SH-SY5Y (cell line): ENCODE measurements at regions not wholly inside any gene's neighbourhood (a gene's known extent, or its start where the extent isn't known, plus 50 kb on each side); places are given as distances from the start of the nearest gene placed in this dataset.

Experiments used
- GATA2 ChIP-seq: IDR thresholded peaks from 2 replicates; pipeline ENCODE4 v1.6.1; 2011; ENCODE audit warnings: mild to moderate bottlenecking, low read depth, low read length
- GATA3 ChIP-seq: IDR thresholded peaks from 2 replicates; pipeline ENCODE4 v1.6.1; 2011; ENCODE audit warnings: low read depth, mild to moderate bottlenecking, low read length, moderate library complexity

DNA sequence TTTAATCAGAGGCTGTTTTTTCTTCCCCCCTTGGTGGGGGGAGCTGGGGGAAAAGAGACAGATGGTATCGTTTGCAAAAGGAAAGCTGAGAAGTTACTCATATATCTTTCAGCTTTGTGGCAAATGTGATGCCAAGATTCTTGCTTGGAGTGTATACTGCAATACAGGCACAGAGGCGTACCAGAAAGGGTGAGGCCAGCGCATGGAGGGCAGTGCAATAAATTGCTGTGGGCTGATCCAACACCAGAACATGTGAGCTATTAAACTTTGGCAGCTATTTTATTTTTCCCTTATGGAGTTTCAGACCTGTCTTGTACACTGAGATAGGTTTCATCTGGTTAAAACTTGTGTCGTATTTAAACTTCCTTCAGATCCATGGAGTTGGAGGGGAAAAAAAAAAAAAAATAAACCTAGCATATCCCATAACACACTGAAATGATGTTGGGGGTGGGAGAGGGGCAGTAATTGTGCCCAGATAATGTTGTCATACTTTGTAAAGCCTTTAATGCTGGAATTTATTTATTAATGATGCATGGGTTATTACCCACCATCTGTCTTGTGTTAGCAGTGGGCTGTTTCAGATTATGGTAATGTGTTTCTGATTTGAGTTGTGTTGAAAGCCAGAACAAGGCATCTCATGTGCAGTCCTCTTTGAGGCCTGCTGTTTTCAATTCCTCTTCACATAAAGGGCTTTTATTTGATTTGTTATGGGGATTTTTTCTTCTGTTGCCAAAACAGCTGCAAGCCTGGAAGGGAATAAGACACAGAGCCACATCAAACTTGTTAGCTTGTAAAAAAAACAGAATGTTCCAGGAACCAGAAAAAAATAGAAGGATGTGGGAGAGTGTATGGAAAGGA is 891.3 kb downstream of the TLE1 start:
- TF ChIP-seq GATA2 = peak; percentile 9; the same call in 1 of the 2 replicates
- no peak for TF ChIP-seq GATA3

DNA sequence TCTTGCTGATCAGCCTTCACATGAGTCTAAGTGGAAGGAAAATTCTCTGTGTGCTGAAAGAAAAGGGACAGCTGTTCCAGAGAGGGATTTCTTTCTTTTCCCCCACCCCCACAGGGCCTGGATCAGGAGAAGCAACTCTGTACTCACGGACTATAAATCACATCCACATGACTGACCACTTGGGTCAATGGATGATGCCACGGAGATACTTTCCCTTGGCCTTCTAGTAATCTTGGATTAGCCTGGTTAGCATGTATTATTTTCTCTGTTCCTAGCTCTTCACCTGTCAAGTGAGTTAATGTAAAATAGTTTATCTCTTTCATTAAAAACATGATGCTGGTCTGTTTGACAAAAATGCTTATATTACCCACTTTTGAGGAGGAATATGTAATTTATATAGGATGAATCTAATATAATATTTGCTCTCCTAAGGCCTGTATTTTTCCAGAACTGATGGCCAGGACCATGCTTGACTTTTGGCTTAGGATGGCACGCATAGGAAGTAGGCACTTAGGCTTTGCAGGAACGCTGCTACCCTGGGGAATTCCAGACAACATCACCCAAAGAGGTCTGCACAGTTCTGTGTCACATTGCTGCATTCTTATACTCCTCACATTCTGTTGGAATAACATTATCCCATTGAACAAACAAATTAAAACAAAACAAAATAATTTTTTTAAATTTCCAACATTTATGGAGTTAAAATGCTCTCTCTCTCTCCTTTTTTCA is 892.1 kb downstream of the TLE1 start:
- TF ChIP-seq GATA3 = no peak
- no peak for TF ChIP-seq GATA2

DNA sequence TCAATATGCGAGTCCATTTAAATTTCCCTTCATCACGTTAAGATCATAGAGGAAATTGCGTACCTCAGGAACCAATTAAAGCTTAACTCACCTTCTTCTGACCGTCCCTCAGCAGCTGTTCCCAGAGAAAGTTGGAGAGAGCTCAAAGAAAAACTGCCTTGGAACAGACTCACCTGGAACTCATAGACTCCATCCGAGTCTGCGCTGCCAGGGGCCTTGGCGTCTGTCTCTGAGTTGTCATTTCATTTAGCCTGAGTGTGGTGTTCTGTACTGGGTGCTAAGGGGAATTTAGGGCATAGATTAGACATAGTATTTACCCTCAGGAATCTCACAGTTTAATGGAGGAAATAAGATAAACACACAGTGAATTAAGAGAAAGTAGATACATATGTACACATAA is 892.7 kb downstream of the TLE1 start:
- TF ChIP-seq GATA3 = no peak
- TF ChIP-seq GATA2 = no peak

DNA sequence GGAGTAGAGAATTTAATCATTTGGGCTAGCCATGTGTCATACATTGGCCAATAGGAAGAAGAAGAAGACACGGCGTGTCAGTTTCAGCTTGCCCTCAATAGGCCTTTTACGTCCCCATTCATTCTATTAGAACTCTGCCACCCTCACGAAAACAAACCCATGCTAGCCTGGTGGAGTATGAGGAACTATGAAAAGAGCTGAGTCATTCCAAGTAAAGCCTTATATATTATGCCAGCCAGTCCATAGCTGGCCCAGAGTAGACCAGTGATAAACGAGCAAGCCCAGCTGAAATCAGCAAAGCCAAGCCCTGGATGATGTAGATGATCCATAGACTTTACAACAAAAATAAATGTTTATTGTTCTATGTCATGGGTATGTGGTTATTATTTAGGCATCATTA is 895.1 kb downstream of the TLE1 start:
- no peak for TF ChIP-seq GATA3
- TF ChIP-seq GATA2 = no peak

DNA sequence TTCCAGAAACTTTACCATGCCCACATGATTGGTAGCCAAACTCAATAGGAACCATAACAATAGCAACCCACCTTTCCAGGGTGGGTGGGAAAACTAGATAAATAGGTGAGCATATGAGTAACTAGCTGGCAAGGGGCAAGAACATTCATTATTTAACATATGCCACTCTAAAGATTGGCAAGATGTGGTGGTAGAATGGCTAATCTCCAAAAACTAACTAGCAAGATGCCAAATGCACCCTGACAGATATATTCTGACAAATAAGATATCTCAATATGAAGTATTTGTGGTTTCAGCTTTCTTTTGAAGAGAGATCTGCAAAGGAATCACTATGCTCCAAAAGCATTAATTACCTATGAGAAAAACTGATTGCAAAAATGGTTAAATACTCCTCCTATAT is 895.6 kb downstream of the TLE1 start:
- TF ChIP-seq GATA2 (no peak), GATA3 (no peak)

DNA sequence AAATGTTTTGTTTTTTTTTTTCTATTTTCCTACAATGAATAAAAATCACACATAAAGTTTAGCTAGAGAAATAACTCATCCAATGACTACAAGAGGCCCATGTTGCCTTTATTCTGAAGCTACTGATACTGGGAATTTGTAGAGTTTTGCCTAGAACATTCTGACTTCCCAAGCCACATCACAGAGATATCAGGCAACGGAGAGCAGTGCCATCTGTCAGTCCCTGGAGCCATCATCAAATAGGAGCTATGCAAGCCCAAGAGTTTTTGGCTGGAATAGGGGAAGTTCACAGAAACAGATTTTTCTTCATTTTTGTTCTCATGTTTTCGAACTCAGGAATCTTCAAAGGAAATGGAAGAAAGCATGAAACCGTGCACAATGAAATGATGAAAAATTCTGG is 896.6 kb downstream of the TLE1 start:
- no peak for TF ChIP-seq GATA3
- no peak for TF ChIP-seq GATA2

DNA sequence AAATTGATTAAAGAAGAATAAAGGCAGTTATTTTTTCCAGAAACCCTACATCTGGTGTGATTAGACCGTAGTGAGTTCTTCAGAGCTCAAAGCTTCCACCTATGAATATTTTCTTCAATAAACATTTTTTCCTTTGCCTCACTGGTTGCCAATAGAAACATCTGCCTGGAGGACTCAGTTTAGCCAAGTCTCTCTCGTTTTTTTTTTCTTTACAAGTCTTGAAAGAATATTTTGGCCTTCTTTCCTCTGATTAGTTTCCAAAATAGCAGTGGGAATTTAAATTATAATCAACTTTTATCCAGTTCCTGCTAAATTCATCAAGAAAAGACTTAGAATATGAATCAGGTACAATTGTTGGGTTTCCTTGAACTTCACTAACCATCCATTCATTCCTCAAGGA is 897.5 kb downstream of the TLE1 start:
- no peak for TF ChIP-seq GATA2
- no peak for TF ChIP-seq GATA3

DNA sequence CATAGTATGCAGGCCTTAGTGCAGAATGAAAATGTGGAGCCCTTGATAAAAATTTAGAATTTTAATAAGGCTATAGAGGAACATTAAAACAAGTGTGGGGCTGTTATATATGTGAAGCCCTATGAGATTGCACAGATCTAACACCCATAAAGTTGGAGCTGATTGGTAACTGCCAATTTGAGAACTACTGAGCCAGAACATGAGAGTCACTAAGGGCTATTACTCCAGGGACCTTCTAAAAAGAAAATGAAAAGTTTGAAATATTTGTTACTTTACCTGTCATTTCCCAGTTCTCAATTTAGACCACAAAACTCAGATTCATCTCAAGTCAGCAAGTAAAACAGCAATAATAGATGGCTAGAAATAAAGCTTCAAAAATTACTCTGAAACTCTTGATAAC is 898.6 kb downstream of the TLE1 start:
- TF ChIP-seq GATA3 (no peak), GATA2 (no peak)

DNA sequence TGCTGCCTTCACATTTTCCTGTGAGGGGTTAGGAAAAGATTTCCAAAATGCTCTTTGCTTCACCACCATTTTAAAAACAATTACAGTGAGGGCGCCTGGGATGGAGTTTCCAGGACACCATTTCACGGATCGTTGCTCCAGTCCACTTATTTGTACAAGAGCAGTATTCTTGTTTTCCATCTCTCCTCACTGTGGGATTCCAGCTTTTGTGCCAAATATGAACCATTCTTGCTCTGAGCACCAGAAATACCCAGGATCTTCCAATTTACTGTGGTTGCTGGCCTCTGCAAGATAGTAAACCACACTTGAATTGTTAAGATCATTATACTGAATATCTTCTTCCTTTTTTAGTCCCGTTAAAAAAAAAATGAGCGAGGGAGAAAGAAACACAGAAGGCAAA is 899.5 kb downstream of the TLE1 start:
- TF ChIP-seq GATA2 = no peak
- TF ChIP-seq GATA3 = no peak

DNA sequence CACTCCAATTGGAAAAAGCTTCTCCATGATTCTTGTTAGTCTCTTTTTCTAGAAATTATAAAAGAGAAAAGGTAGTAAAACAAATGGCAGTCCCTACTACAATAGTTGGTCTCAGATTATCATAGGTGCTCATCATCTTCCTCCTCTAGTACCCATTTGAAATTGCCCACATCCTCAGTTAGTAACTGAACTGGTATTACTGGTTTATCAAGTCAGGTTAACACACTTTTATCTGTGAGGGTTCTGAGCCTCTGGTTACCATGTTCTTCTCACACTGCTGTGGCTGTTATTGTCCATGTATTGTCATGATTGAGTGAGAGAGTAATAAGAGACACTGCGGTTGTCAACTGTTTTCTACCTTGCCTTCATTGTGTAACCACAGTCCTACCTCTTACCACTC is 901.7 kb downstream of the TLE1 start:
- no peak for TF ChIP-seq GATA3
- TF ChIP-seq GATA2 = no peak

DNA sequence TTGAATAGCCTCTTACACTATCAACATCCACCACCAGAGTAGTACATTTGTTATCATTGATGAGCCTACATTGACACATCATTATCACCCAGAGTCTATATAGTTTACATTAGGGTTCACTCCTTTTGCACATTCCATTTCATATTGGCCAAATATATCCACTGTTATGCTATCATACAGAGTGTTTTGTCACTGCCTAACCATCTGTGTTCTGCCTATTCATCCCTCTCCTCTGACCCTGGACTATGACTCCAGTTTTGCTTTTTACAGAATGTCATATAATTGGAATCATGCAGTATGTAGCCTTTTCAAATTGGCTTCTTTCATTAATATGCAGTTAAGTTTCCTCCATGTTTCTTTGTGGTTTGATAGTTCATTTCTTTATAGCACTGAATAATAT is 904.7 kb downstream of the TLE1 start:
- TF ChIP-seq GATA3 = no peak
- TF ChIP-seq GATA2 = no peak

DNA sequence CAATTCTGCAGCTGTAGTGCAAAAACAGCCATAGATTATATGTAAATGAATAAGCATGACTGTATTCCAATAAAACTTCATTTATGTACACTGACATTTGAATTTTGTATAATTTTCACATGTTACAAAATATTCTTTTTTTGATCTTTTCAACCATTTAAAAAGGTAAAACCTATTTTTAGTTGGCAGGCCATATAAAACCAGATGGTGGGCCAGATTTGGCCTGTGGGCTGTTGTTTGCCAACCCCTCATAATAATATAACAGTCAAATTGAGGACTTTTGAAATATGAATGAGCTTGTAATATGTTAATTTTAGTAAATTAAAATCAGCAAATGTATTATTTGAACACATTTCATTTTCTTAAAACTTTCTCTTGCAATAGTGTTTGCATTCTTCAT is 913.4 kb downstream of the TLE1 start:
- TF ChIP-seq GATA2 (no peak), GATA3 (no peak)

DNA sequence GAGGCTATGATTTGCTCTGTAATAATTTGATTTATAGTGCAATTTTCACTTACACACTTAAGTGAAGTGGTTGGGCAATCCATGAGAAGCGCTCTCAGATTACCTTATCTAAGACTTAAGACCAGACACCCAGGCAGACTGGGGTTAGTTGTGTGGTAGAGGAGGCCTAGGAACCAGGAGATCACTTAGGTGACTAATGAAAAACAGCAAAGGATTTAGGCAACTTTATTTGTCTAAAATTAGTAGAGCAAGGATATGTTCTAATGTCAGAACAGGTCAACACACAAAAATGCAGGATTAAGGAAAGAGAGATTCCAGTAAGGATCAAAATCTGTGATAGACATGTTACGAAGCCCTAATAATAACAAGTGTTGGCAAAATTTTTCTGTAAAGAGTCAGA is 913.8 kb downstream of the TLE1 start:
- TF ChIP-seq GATA3 (no peak), GATA2 (no peak)

DNA sequence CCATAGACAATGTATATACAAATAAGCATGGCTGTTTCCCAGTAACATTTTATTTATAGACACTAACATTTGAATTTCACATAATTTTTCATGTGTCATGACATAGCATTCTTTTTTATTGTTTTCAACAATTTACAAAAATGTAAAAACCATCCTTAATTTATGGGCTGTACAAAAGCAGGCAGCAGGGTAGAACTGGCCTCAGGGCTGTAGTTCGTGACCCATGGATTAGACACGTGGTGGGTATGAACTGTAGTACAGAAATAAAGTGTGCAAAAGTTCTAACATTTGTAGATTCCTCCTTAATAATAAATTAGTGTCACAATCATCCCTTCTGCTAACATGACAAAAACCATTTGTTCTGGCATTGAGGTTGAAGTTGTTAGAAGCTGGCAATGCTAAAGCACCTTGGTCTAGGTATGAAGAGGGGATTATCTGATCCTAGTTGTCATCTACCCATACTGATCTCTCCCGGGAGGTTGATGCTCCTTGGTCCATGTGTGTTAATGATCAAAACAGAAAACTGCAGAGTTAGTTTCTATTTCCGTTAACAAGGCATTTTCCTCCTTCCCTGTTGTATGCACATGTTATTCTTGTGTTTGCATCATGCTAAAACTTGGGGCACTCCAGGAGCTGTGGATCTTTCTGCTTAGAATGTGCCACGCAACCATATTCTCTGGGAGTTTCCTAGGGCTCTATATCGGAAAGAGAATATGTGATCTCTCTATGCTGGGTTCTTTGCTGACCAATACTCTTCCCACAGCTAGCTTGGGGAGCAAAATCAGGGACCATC is 917.6 kb downstream of the TLE1 start:
- no peak for TF ChIP-seq GATA2
- no peak for TF ChIP-seq GATA3

DNA sequence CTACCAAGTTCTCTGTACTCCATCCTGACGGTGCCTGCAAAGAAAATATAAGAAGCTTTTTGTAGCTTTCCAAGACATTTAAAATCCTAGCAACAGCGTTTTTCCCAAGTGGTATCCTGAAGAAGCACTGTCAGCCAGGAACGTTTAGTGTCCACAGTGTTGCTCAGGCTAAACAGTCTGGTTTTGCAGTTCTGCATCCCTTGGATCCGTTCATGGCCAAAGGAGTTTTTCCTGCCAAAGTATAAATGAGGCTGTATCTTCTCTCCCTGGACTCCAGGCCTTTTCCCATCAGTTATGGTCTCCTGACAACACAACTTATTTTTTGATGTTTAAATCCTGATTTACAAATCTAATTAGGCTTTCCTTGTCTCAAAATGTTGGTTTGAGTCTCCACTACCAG is 925.8 kb downstream of the TLE1 start:
- no peak for TF ChIP-seq GATA3
- no peak for TF ChIP-seq GATA2
